GM12891 (cell line): ENCODE measurements at regions not wholly inside any gene's neighbourhood (a gene's known extent, or its start where the extent isn't known, plus 50 kb on each side); places are given as distances from the start of the nearest gene placed in this dataset.

Source experiments
- POLR2A ChIP-seq: IDR thresholded peaks from 2 replicates; pipeline ENCODE4 v1.6.1; 2011; ENCODE audit warnings: low read depth, low read length, control low read depth
- SPI1 ChIP-seq: IDR thresholded peaks from 2 replicates; pipeline ENCODE4 v1.6.1; 2011; ENCODE audit warnings: low read depth, low read length, control low read depth
- TAF1 ChIP-seq: IDR thresholded peaks from 2 replicates; pipeline ENCODE4 v1.6.1; 2011; ENCODE audit warnings: low read depth, low read length, control low read depth

DNA sequence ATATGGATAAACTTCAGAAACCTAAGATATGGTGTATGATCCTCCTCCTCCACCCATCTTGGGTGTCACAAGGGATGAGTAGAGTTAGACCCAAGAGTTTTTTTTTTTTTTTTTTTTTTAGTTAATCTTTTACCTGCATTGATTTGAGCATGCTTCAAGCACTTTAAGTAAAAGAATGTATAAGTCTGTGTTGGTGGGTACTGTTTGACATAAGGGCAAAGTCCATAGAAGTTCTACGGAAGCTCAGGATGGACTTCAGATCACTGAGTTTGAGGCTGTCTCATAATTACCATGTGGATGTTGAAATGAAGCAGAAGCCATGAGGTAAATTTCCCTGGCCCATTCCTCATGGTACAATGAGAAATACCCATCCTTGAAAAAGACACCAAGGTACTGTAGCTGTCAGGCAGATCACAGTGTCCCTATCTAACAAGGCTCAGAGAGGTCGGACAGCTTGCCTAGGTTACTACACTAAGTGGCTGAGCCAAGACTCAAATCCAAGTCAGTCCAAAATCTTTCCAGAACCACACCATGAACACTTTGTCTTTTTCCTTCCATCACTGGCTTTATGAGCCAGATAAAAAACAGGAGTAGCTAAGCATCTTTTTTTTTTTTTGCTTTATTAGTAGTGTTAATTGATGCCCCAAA lies 962.8 kb downstream of the CDH11 start:
- TF ChIP-seq TAF1 (no peak), POLR2A (no peak), SPI1 (no peak)
